GM12892 (cell line): ENCODE measurements at regions not wholly inside any gene's neighbourhood (a gene's known extent, or its start where the extent isn't known, plus 50 kb on each side); places are given as distances from the start of the nearest gene placed in this dataset.

Source experiments
- POLR2A ChIP-seq: IDR thresholded peaks from 2 replicates; pipeline ENCODE4 v1.6.1; 2011; ENCODE audit warnings: low read depth, low read length, control low read depth
- POLR2AphosphoS5 ChIP-seq: IDR thresholded peaks from 2 replicates; pipeline ENCODE4 v1.6.1; 2011; ENCODE audit warnings: low read depth, low read length, control low read depth

DNA sequence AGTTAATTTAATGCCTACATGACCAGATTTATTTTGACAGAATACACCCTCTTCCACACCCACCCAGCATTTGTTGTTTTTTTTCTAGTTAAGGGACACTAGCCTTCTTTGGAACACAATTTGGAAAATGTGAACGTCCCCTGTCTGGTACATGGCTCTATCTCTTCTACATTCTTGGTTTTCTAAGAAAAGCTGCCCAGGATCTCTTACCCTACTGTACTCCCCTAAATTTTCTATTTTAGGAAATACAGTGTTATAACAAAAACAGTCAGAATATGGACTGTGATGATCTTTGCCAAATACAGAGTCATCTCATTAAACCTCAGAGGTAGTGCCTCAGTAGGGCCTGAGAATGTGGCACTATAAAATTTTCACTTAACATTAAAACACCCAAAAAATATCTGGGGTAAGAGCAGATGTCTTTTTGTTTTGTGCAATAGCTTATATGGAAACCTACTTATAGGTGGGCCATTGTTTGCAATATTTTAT is 93.1 kb upstream of the SPON1 start:
- TF ChIP-seq POLR2AphosphoS5, result no peak
- no peak for TF ChIP-seq POLR2A
